CD4-positive, alpha-beta T cell treated with Interleukin-4 for 1 hour (primary cell): ENCODE measurements at regions not wholly inside any gene's neighbourhood (a gene's known extent, or its start where the extent isn't known, plus 50 kb on each side); places are given as distances from the start of the nearest gene placed in this dataset.
"Not testable (repeated sequence)": the region's sequence is repeated elsewhere in the genome, so short reads cannot be mapped to it uniquely, and the experiment has no call there.

Experiments
- DNase-seq, 2 donors: peaks; one replicate each; pipeline ENCODE4 v3.0.0-alpha.2; 2020 to 2022

DNA sequence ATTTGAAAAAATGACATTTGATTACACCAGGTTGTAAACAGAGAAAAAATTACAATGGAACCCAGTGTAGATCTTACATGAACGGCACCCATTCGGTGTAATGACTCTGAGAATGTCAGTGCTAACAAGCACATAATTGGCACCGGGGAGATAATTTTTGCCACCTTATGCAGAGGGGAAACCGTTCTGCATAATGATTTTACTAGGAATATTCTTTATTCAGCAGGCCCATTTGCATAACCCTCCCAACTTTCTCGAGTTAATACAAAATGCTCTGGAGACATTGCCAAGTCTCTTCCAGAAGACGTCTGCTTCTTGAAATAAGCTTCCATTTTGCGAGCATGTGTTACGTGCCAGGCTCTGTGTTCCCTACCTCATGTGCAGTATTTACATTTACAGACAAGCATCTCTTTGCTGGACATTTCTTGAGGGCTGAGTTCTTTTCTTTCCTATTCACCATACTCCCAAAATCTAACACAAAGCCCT is 275.8 kb downstream of the MIAT start:
- no peak for DNase-seq

DNA sequence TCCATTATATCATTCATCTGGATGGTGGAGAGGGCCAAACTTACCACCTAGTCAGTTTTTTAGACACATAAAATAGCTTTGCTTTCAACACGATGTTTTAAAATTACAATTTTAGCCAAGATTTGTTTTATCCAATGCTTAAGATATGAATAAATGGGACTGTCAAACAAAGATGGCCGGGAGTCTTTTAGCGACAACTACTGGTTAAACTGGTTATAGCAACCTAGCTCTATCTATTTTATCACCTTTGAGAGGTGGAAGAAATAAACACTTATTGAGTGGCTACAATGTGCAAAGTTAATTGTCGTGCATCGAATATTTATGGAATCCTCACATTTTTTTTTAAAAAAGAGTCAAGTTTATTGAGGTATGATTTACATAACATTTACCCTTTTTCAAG is 279.8 kb downstream of the MIAT start:
- no peak for DNase-seq

DNA sequence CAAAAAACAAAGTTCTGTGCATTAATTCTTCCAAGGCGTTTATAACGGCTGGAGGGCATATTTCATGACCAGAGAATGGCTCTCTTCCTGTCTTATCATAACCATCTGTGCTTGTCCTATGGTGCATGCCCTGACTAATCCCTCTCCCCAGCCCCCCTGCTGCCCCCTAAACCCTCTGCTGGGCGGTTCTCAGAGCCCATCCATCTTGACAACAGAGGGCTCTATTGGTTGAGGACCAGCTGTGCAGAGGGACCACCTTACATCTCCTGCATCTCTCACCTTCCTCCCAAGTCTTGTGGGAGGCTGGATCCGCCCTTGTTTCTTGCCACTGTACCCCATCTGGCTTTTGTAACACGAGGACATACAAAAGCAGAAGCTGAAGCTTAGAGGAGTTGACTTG is 282.1 kb downstream of the MIAT start:
- DNase-seq, result no peak

DNA sequence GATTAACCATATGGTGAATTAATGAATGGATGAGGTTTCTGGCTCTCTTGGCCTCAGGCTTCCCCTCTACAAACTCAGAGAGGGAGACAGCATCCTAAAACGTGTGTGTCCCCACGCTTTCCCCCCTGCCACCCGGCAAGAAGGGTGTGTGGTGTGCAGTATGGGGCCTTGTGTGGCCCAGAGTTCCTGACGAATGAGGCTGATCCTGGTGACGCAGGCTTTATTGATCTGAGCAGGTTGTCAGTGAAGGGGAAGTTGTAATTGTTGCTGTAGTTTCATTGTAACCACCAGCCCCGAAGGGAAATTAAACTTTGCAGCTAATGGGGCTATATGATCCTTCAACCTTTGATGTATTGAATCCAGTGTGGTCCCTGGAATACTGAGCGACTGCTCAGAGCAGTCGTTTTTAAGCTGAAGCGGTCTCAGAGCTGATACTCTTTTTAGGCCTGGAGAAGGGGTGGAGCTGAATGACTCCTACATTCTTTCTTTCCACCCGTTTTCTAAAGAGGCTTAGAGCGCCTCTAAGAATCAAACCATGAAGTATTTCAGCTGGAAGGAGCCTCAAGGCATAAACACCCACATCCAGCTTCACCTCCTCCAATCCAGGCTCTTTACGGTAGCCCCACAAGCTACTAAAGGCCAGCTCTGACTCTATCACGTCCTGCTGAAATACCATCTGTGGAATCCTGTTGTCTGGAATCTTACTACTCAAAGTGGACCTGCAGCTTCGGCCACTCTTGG is 284.7 kb downstream of the MIAT start:
- no peak for DNase-seq

DNA sequence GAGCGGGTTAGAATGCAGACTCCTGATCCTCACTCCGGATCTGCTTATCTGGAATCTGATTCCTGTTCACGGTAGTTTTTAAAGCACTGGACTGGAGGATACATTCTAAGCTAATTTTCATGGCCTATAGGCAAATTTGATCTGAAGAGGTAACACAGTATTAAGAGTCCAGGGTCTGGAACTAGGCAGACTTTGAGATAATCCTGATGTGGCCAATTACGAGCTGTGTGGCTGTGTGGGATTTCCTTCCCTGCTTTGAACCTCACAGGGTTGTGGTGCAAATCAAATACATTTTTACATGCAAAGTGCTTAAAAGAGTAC is 285.2 kb downstream of the MIAT start:
- no peak for DNase-seq

DNA sequence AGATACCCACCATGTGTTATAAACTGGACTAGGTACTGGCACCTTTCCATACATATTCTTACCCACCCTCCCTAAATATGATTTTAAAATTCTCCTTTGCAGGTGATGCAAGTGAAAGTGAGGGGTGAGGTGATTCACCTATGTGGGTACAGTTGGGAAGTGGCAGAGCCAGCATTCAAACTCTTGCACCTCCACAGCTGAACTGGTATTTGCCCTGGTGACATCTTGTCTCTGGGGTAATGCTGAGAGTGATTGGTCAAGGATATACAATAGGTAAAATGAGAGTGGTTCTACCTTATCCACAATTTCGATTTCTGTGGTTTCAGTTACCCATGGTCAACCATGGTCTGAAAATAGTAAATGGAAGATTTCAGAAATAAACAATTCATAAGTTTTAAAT is 288.2 kb downstream of the MIAT start:
- no peak for DNase-seq

DNA sequence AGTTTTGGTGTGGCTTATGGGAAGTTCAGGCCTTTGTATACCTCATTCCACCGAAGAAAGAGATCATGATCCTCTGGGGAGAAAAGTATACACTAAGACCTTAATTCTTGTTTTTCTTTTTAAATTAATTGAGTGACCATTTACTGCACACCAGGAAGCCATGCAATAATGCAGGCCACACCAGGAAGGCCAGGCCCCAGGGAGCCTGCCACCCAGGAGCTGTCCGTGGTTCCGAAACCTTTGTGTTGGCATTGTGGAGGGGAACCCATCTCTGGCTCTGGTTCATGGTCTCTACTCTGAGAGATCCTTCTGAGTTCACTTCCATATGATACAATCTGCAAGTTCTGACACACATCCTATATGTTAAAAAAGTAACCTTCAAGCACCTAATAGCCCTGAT is 291.8 kb downstream of the MIAT start:
- DNase-seq, result no peak

DNA sequence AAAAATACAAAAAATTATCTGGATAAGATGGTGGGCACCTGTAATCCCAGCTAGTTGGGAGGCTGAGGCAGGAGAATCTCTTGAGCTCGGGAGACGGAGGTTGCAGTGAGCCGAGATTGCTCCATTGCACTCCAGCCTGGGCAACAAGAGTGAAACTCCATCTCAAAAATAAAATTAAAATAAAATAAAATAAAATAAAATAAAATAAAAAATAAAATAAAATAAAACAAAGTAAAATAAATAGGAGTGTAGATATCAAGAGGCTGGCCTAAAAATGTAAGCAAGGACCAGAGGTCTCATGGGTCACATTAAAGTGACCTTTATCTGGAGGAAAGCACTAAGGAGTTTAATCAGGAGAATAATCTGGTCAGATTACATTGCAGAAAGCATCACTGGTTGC is 293.8 kb downstream of the MIAT start:
- DNase-seq, result not testable (repeated sequence)

DNA sequence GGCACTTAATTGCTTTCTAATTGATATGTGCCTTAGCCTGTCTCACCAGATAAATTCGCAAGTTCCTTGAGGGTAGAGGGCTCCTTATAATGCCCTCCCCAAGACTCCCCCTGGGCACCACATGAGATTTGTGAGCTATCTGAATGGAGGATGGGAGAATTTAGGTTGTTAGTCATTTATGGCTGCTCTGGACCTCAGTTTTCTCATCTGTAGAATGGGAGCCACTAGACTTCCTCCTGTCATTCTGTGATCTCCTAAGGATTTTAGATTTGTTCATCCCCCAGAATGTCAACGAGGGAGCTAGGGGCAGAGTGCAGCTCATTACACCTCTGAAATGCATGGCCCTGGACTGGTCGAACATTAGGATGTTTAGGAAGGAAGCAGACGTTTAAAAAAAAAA is 294.6 kb downstream of the MIAT start:
- DNase-seq, result no peak

DNA sequence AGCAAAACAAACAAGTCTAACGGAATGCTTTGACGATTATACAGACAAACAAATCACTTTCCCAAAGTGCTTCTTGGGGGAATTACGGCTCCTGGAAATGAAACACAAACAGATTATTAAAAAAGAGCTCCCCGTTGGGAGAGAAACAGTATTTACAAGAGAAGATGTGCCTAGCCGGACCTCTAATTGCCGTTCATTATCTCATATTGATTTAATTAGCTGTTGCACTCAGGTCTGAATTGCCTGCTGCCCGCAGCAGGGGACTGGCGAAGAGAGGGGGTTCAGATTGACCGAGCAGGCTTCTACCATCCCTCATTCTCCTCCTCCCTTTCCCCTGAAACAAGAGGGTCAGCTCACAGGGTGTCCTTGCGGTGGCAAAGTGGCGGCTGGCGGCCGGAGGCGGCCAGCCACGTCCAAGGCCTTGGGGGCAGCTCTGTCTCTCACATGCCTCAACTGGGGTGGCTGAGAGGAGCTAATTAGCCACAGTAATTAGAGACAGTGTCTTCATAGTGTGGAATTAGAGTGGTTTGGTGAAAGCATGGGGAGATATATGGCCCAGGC is 295.1 kb downstream of the MIAT start:
- no peak for DNase-seq

DNA sequence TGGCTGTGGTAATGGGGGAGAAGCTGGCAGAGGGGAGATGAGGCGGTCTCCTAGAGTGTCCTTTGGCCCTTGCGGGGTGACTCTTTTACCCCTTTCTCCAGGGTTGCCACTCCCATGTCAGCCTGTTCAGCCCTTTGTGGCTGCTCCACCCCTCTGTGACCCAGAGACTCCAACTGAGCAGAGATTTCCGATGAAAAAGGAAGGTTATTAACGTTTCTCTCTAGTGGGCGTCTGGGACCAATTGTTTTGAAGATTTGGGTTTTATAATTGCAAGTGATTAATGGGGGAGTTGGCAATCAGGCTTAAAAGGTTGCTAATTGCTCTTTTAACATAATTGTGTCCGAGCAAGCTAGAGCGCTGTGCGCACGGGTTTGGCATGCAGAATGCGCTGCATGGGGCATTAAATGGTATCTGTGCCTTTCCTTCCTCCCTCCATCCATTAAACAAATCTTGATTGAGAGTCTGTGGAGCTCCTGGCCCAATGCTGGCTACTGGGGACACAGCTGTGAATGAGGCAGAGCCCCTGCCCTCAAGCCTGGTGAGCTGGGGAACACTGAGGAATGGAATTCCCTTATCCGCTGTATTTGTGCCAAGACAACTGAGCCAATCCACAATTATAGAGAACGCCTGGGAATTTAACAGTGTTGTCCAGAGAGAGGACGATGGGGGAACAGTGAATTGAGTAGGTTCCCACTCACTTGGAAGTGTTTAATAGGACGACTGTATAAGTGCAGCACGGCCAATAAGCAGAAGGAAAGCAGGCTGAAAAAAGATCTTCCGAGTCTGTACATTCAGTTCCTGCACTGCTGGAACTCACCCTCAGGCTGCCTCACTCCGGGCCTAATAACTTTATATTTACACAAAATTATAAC is 295.9 kb downstream of the MIAT start:
- no peak for DNase-seq

DNA sequence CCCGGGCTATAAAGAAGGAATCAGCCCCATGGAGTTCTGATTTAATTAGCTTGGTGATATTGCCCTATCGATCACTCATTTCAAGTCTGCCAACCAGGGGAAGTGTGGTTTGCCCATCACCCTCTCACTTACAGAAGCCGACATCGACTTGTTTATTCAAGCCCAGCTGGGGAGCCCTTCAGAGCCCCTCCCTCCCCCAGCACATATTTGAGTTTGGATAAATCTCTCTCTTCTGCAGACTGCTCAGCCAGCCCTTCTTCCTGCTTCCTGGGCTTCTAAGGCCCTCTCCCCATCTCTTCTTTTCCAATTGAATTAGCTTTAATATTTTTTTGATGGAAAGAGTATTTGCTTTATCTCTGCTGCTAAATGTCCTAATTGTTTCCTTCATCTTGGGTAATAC is 299.0 kb downstream of the MIAT start:
- DNase-seq, result no peak

DNA sequence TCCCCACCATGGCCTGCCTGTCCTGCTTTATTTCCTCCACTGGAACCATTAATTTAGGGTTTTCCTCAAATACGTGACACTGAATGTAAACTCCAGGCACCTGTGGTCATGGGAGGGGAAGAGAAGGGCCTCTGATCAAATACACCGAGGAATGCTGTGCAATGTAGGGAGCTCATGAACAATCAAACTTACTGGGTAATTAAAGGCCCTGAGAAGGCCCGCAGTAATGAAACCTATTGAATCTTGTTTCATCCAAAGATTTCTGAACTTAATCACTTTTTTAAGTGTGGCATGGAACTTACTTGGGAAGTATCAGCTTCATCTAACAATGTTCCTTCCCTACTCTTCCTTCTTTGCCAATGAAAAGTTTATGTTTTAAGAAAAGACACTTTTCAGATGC is 299.8 kb downstream of the MIAT start:
- no peak for DNase-seq

DNA sequence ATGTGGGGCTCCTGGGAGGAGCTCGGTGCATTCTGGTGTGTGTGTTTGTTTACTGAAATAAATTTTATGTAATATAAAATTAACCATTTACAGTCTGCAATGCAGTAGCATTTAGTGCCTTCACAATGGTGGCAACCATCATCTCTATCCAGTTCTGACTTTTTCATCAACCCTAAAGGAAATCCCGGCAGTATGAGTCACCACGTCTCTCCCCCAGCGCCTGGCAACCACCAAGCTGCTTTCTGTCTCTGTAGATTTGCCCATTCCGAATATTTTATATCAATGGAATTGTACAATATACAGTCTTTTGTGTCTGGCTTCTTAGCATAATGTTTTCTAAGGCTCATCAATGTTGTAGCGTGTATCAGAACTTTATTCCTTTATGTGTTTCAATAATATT is 300.5 kb downstream of the MIAT start:
- no peak for DNase-seq

DNA sequence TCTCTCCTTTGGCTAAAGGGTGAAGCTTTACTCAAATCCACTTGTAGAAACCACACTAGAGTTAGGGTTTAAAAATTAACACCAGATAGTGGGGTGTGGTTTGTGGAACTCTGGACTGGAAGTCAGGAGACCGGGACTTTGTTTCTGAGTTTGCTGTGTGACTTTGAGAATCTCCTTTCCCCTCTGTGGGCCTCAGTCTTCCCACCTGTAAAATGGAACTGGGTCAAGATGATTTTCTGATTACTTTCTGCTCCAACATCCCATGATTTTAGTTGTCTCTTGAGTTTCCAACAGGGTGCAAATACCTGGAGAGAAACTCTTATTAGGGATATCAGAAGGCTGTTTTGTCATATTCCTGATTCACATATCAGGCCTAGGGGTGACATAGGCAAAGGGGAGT is 301.0 kb downstream of the MIAT start:
- no peak for DNase-seq

DNA sequence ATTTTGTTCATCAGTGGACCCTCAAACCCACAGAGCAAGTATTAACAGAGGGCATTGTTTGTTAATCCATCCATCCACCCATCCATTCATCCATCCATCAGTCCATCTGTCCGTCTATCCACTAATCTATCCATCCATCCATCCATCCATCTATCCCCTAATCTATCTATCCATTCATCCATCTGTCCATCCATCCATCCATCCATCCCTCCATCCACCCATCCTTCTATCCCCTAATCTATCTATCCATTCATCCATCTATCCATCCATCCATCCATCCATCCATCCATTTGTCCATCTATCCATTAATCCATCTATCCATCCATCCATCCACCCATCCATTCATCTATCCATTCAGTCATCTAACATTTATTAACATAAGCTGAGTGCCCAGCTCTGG is 307.3 kb downstream of the MIAT start:
- DNase-seq, result no peak

DNA sequence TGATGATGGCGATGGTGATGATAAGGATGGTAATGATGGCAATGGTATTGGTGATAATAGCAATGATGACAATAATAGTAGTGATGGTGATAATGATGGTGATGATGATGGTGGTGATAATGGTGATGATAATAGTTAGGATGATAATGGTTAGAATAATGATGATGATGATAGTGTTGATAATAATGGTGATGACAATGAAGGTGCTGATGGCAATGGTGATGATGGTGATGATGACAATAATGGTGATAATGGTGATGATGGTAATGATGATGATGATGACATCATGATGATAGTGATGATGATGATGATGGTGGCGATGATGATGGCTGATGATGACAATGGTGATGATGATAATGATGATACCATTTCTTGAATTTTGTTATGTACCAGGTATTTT is 309.9 kb downstream of the MIAT start:
- no peak for DNase-seq

DNA sequence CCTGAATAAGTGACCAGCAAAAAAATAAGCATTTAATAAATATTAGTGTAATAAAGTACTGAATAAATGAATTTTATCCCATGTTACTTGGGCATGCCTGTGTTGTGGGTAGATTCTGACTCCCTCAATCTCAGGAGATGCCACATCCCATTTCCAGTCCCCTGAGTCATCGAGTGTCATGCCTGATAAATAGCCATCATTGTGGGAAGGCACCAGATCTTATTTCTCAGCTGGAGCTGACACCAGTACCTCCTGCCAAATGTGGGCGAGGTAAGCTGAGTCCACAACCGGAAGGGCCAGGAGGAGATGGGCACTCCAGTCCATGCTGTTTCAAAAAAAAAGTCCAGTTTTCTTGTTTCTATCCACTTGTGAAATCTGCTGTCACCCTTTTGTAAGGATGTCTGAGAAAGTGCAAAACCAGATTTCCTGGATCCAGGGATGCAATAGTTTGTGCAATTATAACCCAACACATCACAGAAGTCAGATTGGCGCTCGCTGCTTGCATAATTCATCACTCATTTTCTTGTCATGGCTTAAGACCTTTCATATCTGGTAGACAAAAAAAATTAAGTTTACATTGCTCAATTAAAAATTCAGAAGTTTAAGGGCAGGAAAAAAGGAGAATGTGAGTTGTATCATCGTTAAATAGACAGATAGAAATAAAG is 311.6 kb downstream of the MIAT start:
- DNase-seq, result no peak

DNA sequence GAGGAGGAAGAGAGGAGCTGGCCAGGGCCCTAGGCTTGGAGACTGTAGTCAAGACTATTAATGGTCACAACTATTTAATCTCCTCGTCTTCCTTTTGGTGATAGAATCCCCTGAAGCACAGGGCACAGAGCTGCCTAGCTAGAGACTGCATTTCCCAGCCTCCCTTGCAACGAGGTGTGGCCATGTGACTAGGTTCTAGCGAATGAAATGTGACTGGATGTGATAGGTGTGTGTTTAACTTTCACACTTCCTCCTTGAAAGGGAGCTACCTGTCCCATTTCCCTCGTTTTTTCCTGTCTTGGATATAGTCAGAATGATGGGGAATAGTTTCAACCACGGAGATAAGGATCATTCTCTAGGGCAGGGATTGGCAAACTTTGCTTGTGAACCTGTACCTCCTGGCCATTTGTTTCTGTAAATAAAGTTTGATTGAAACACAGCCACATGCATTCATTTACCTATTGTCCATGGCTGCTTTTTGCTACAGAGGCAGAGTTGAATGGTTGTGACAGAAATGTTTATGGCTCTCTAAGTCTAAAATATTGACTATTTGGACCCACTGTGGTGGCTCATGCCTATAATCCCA is 313.5 kb downstream of the MIAT start:
- no peak for DNase-seq

DNA sequence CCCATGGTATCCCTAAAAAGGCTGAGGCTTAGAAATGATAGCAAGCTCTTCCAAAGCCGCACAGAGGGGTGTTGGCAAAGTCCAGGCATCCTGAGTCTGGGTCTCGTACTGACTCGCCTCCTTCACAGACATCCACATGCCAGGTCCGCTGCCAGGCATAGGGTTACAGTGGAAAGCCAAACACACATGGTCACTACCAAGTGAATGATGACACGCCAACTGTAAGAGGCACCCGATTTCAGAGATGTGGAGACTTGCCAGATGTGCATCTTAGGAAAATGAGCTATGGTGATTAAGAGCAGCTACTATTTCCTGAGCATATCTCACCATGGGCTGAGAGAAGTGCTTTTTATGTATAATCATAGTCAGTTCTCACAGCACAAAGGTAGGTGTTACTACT is 314.9 kb downstream of the MIAT start:
- DNase-seq, result no peak

DNA sequence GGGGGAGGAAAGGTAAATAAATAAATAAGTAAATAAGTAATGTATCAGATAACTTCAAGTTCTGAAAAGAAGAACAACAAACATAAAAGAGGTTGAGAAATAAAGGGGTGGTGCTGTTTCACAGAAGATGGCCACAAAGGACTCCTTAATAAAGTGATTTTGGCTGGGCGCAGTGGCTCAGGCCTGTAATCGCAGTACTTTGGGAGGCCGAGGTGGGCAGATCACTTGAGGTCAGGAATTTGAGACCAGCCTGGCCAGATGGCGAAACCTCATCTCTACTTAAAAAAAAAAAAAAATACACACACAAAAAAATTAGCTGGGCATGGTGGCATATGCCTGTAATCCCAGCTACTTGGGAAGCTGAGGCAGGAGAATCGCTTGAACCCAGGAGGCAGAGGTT is 315.5 kb downstream of the MIAT start:
- not testable (repeated sequence) for DNase-seq

DNA sequence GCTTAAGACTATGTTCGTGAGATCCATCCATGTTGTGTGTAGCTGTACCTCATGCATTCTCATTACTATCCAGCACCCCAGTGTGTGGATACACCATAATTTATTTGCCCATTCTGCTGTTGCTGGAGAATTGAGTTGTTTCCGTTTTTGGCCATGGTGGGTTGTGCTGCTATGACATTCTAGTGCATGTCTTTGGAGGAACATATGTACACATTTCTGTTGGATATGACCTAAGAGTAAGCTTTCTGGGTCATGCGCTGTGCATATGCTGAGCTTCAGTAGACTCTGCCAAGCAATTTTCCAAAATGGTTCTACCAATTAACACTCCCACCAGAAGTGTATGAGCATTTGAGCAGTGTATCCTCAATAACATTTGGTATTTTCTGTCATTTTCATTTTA is 316.6 kb downstream of the MIAT start:
- no peak for DNase-seq
